Karpas-422 (cell line): ENCODE measurements at regions not wholly inside any gene's neighbourhood (a gene's known extent, or its start where the extent isn't known, plus 50 kb on each side); places are given as distances from the start of the nearest gene placed in this dataset.
A peak's percentile ranks its signal among the peaks of the same experiment; 100 is the strongest.

ENCODE experiments used
- DNase-seq: peaks from one replicate; pipeline ENCODE4 v3.0.0-alpha.2; 2015
- H2AFZ ChIP-seq: fragments of 200-600 bp; sonication (generic); 2 replicates; pipeline ENCODE4 v1.6.1; 2014; ENCODE audit warnings: antibody characterized with exemption, low read length, mixed read lengths
- H3K27ac ChIP-seq: fragments of 200-600 bp; sonication (generic); 2 replicates; pipeline ENCODE4 v1.5.1; 2014; ENCODE audit warnings: mild to moderate bottlenecking, low read length, moderate library complexity
- H3K27me3 ChIP-seq: fragments of 200-600 bp; sonication (generic); 2 replicates; pipeline ENCODE4 v1.6.1; 2014; ENCODE audit warnings: low read length, mixed read lengths
- H3K36me3 ChIP-seq: fragments of 200-600 bp; sonication (generic); 2 replicates; pipeline ENCODE4 v1.6.1; 2014; ENCODE audit warnings: low read length, mixed read lengths; ENCODE audit not compliant: insufficient read depth
- H3K4me1 ChIP-seq: fragments of 200-600 bp; sonication (generic); 2 replicates; pipeline ENCODE4 v1.6.1; 2014; ENCODE audit warnings: mild to moderate bottlenecking, low read length, mixed read lengths
- H3K4me2 ChIP-seq: fragments of 200-600 bp; sonication (generic); 2 replicates; pipeline ENCODE4 v1.6.1; 2014; ENCODE audit warnings: low read length, low read depth, mild to moderate bottlenecking; ENCODE audit not compliant: poor library complexity, severe bottlenecking
- H3K4me3 ChIP-seq: fragments of 200-600 bp; sonication (generic); 2 replicates; pipeline ENCODE4 v1.5.1; 2014; ENCODE audit warnings: mild to moderate bottlenecking, antibody characterized with exemption, low read length, mixed read lengths
- H3K79me2 ChIP-seq: fragments of 200-600 bp; sonication (generic); 2 replicates; pipeline ENCODE4 v1.6.1; 2014; ENCODE audit warnings: mild to moderate bottlenecking, low read length, mixed read lengths
- H3K9ac ChIP-seq: fragments of 200-600 bp; sonication (generic); 2 replicates; pipeline ENCODE4 v1.6.0; 2014; ENCODE audit warnings: low read length
- H3K9me2 ChIP-seq: fragments of 200-600 bp; sonication (generic), shearing (Covaris generic); replicated peaks from 2 replicates; pipeline ENCODE4 v1.6.0; 2014; ENCODE audit warnings: mild to moderate bottlenecking, low read length, moderate library complexity; ENCODE audit not compliant: insufficient read depth
- H3K9me3 ChIP-seq: fragments of 300-700, 200-600 bp; sonication (generic); 2 replicates; pipeline ENCODE4 v1.6.1; 2014; ENCODE audit warnings: low read length, mixed read lengths
- H4K20me1 ChIP-seq: fragments of 200-600 bp; sonication (generic); 2 replicates; pipeline ENCODE4 v1.6.1; 2014; ENCODE audit warnings: mild to moderate bottlenecking, antibody characterized with exemption, low read length, low read depth; ENCODE audit not compliant: insufficient read depth

- no peaks in the 10 kb centered on the region for H3K4me1 ChIP-seq
- H3K4me2 ChIP-seq, result no peak overlapping the region
- H3K4me3 ChIP-seq, result no peak overlapping the region
- no peak for DNase-seq
- H2AFZ ChIP-seq, result no peak overlapping the region
- no peaks in the 10 kb centered on the region for H3K9me2 ChIP-seq
- H3K9ac ChIP-seq, result no peak overlapping the region
- no peak overlapping the region for H3K27ac ChIP-seq
- no peaks in the 10 kb centered on the region for H3K36me3 ChIP-seq
- H4K20me1 ChIP-seq, result no peaks in the 10 kb centered on the region
- no peaks in the 10 kb centered on the region for H3K9me3 ChIP-seq
- no peaks in the 10 kb centered on the region for H3K79me2 ChIP-seq
- no peaks in the 10 kb centered on the region; the same call in 1 of the 2 replicates for H3K27me3 ChIP-seq
These were observed 141.1 kb downstream of the METTL4 start for GRCh38 chr18:2430191-2430590.

- H3K9me3 ChIP-seq, result no peaks in the 10 kb centered on the region
- H3K4me3 ChIP-seq, result no peak overlapping the region
- no peak for DNase-seq
These were observed 139.5 kb downstream of the METTL4 start for GRCh38 chr18:2431806-2432205.

GRCh38 chr18:2433366-2433765 is 137.9 kb downstream of the METTL4 start:
- no peaks in the 10 kb centered on the region; the same call in 1 of the 2 replicates for H3K27me3 ChIP-seq
- H3K9ac ChIP-seq, result no peak overlapping the region
- no peak overlapping the region for H3K4me3 ChIP-seq
- no peaks in the 10 kb centered on the region for H3K9me3 ChIP-seq
- no peak for DNase-seq
- H3K4me1 ChIP-seq, result no peaks in the 10 kb centered on the region
- H4K20me1 ChIP-seq, result no peaks in the 10 kb centered on the region
- H3K79me2 ChIP-seq, result no peaks in the 10 kb centered on the region
- H2AFZ ChIP-seq, result no peak overlapping the region
- H3K36me3 ChIP-seq, result no peaks in the 10 kb centered on the region
- H3K9me2 ChIP-seq, result no peaks in the 10 kb centered on the region
- H3K4me2 ChIP-seq, result no peak overlapping the region
- no peak overlapping the region for H3K27ac ChIP-seq

More at GRCh38 chr18:2431806-2432205, 139.5 kb downstream of the METTL4 start:
- Histone ChIP-seq H3K27me3 (no peaks in the 10 kb centered on the region; the same call in 1 of the 2 replicates), H3K9me2 (no peaks in the 10 kb centered on the region), H3K36me3 (no peaks in the 10 kb centered on the region), H3K9ac (no peak overlapping the region), H2AFZ (no peak overlapping the region), H4K20me1 (no peaks in the 10 kb centered on the region), H3K79me2 (no peaks in the 10 kb centered on the region), H3K27ac (no peak overlapping the region), H3K4me2 (no peak overlapping the region), H3K4me1 (no peaks in the 10 kb centered on the region)

GRCh38 chr18:2441544-2441943 is 129.8 kb downstream of the METTL4 start:
- Histone ChIP-seq H4K20me1 (no peaks in the 10 kb centered on the region), H3K9me2 (no peaks in the 10 kb centered on the region), H3K9ac (no peak overlapping the region), H3K4me1 (peaks cover 14% of the 10 kb centered on the region), H3K79me2 (no peaks in the 10 kb centered on the region), H3K36me3 (no peaks in the 10 kb centered on the region), H3K4me2 (peak overlapping the region; percentile 26), H3K9me3 (no peaks in the 10 kb centered on the region), H3K4me3 (0 out of 2 replicates have a peak overlapping the region, but pooled peaks have one; percentile 4), H3K27ac (no peak overlapping the region), H2AFZ (no peak overlapping the region), H3K27me3 (no peaks in the 10 kb centered on the region)
- DNase-seq, result no peak

DNA sequence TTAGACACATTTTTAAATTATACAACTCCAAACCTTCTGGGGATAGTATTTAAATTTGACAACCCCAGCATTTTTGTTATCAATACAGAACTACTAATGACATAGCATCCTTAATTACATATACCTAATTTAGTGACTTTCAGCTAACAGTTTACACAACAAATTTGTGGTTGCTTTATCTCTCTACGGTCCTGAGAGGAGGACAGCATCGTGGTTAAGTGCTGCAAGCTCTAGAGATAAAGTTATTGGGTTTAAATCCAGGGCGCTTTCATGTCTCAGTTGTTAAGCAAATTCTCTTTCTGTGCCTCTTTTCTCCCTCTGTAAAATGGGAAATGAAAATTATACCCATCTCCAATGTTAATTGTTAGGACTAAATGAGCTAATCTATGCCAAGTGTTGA is 129.3 kb downstream of the METTL4 start:
- no peaks in the 10 kb centered on the region for H3K36me3 ChIP-seq
- peak overlapping the region; percentile 26 for H3K4me2 ChIP-seq
- no peak overlapping the region for H2AFZ ChIP-seq
- no peak overlapping the region for H3K27ac ChIP-seq
- H3K9ac ChIP-seq, result no peak overlapping the region
- no peak overlapping the region for H3K4me3 ChIP-seq
- H3K9me3 ChIP-seq, result no peaks in the 10 kb centered on the region
- peaks cover 14% of the 10 kb centered on the region for H3K4me1 ChIP-seq
- no peaks in the 10 kb centered on the region for H3K27me3 ChIP-seq
- H3K9me2 ChIP-seq, result no peaks in the 10 kb centered on the region
- no peak for DNase-seq
- H4K20me1 ChIP-seq, result no peaks in the 10 kb centered on the region
- H3K79me2 ChIP-seq, result no peaks in the 10 kb centered on the region

GRCh38 chr18:2442726-2443275 is 128.5 kb downstream of the METTL4 start:
- Histone ChIP-seq H3K36me3 (no peaks in the 10 kb centered on the region), H3K9me3 (no peaks in the 10 kb centered on the region), H2AFZ (no peak overlapping the region), H3K4me3 (no peak overlapping the region), H3K27me3 (no peaks in the 10 kb centered on the region), H3K79me2 (no peaks in the 10 kb centered on the region), H3K27ac (no peak overlapping the region), H4K20me1 (no peaks in the 10 kb centered on the region), H3K9ac (no peak overlapping the region), H3K9me2 (no peaks in the 10 kb centered on the region), H3K4me2 (no peak overlapping the region), H3K4me1 (peaks cover 14% of the 10 kb centered on the region)
- DNase-seq, result no peak

GRCh38 chr18:2444201-2444875 is 127.0 kb downstream of the METTL4 start:
- no peaks in the 10 kb centered on the region for H3K9me2 ChIP-seq
- no peak overlapping the region for H2AFZ ChIP-seq
- H3K9me3 ChIP-seq, result no peaks in the 10 kb centered on the region
- H3K79me2 ChIP-seq, result no peaks in the 10 kb centered on the region
- H4K20me1 ChIP-seq, result no peaks in the 10 kb centered on the region
- no peaks in the 10 kb centered on the region for H3K36me3 ChIP-seq
- no peak for DNase-seq
- peaks cover 14% of the 10 kb centered on the region for H3K4me1 ChIP-seq
- H3K27ac ChIP-seq, result no peak overlapping the region
- no peaks in the 10 kb centered on the region for H3K27me3 ChIP-seq
- no peak overlapping the region for H3K4me3 ChIP-seq
- H3K9ac ChIP-seq, result no peak overlapping the region
- H3K4me2 ChIP-seq, result no peak overlapping the region

- H3K27me3 ChIP-seq, result peaks cover 3% of the 10 kb centered on the region; the same call in 1 of the 2 replicates
- no peak overlapping the region for H2AFZ ChIP-seq
- no peak overlapping the region for H3K27ac ChIP-seq
- H3K4me1 ChIP-seq, result 0 out of 2 replicates have a peak, but pooled peaks cover 3% of the 10 kb centered on the region
- H3K9ac ChIP-seq, result no peak overlapping the region
- no peaks in the 10 kb centered on the region for H4K20me1 ChIP-seq
- H3K79me2 ChIP-seq, result no peaks in the 10 kb centered on the region
- DNase-seq, result no peak
- no peaks in the 10 kb centered on the region for H3K9me2 ChIP-seq
- H3K4me3 ChIP-seq, result no peak overlapping the region
- H3K4me2 ChIP-seq, result no peak overlapping the region
- H3K36me3 ChIP-seq, result no peaks in the 10 kb centered on the region
- H3K9me3 ChIP-seq, result no peaks in the 10 kb centered on the region
These were observed 122.6 kb downstream of the METTL4 start for GRCh38 chr18:2448565-2449151.
